H9 (cell line): ENCODE measurements at regions not wholly inside any gene's neighbourhood (a gene's known extent, or its start where the extent isn't known, plus 50 kb on each side); places are given as distances from the start of the nearest gene placed in this dataset.

Source experiments
- DNase-seq: peaks from one replicate; pipeline ENCODE4 v3.0.0-alpha.2; 2017
- H2AFZ ChIP-seq: one replicate; pipeline ENCODE4 v1.6.1; 2013; ENCODE audit warnings: mild to moderate bottlenecking, low read length, control low read depth, moderate library complexity
- H2AK5ac ChIP-seq: 2 replicates; pipeline ENCODE4 v1.6.1; 2013; ENCODE audit warnings: low read length, control low read depth, mixed read lengths; ENCODE audit not compliant: insufficient read length
- H2BK120ac ChIP-seq: one replicate; pipeline ENCODE4 v1.6.1; 2013; ENCODE audit warnings: low read depth, mild to moderate bottlenecking, low read length, control low read depth, inconsistent platforms; ENCODE audit not compliant: poor library complexity, severe bottlenecking
- H2BK12ac ChIP-seq: 2 replicates; pipeline ENCODE4 v1.6.1; 2013; ENCODE audit warnings: low read length, control low read depth, mixed read lengths, low read depth; ENCODE audit not compliant: insufficient read length
- H2BK15ac ChIP-seq: 2 replicates; pipeline ENCODE4 v1.6.1; 2013; ENCODE audit warnings: low read depth, low read length, control low read depth
- H2BK20ac ChIP-seq: one replicate; pipeline ENCODE4 v1.6.1; 2013; ENCODE audit warnings: low read depth, mild to moderate bottlenecking, low read length, control low read depth, inconsistent platforms; ENCODE audit not compliant: poor library complexity, severe bottlenecking
- H2BK5ac ChIP-seq: 2 replicates; pipeline ENCODE4 v1.6.1; 2013; ENCODE audit warnings: low read length, control low read depth, mixed read lengths; ENCODE audit not compliant: insufficient read length
- H3K14ac ChIP-seq: 2 replicates; pipeline ENCODE4 v1.6.1; 2013; ENCODE audit warnings: low read length, control low read depth; ENCODE audit not compliant: insufficient read depth
- H3K18ac ChIP-seq: 2 replicates; pipeline ENCODE4 v1.6.1; 2013; ENCODE audit warnings: low read depth, mild to moderate bottlenecking, mixed read lengths, low read length, control low read depth; ENCODE audit not compliant: insufficient read length
- H3K23ac ChIP-seq: 2 replicates; pipeline ENCODE4 v1.6.1; 2013; ENCODE audit warnings: low read length, control low read depth, mixed read lengths, low read depth; ENCODE audit not compliant: insufficient read length
- H3K23me2 ChIP-seq: 2 replicates; pipeline ENCODE4 v1.6.1; 2013; ENCODE audit warnings: low read depth, mild to moderate bottlenecking, mixed read lengths, low read length, control low read depth; ENCODE audit not compliant: insufficient read length, poor library complexity, severe bottlenecking
- H3K27ac ChIP-seq: 2 replicates; pipeline ENCODE4 v1.5.1; 2013; ENCODE audit warnings: low read length, control low read depth, mixed read lengths, low read depth; ENCODE audit not compliant: insufficient read length
- H3K27me3 ChIP-seq: 2 replicates; pipeline ENCODE4 v1.6.1; 2013; ENCODE audit warnings: low read length, control low read depth, inconsistent platforms; ENCODE audit not compliant: insufficient read depth
- H3K4ac ChIP-seq: 2 replicates; pipeline ENCODE4 v1.6.1; 2013; ENCODE audit warnings: low read depth, mild to moderate bottlenecking, control low read depth, inconsistent platforms, low read length, moderate library complexity
- H3K4me1 ChIP-seq: 2 replicates; pipeline ENCODE4 v1.6.1; 2013; ENCODE audit warnings: low read length, control low read depth, inconsistent platforms; ENCODE audit not compliant: insufficient read depth
- H3K4me2 ChIP-seq: 2 replicates; pipeline ENCODE4 v1.6.1; 2013; ENCODE audit warnings: low read length, control low read depth, mixed read lengths; ENCODE audit not compliant: insufficient read length, insufficient read depth
- H3K56ac ChIP-seq: 2 replicates; pipeline ENCODE4 v1.6.1; 2013; ENCODE audit warnings: low read depth, mild to moderate bottlenecking, mixed read lengths, low read length, control low read depth; ENCODE audit not compliant: insufficient read length
- H3K79me1 ChIP-seq: 2 replicates; pipeline ENCODE4 v1.6.1; 2013; ENCODE audit warnings: low read depth, mild to moderate bottlenecking, moderate library complexity, low read length, control low read depth, inconsistent platforms; ENCODE audit not compliant: insufficient read depth, poor library complexity, severe bottlenecking
- H3K79me2 ChIP-seq: 2 replicates; pipeline ENCODE4 v1.6.1; 2013; ENCODE audit warnings: low read length, control low read depth, inconsistent platforms; ENCODE audit not compliant: insufficient read depth
- H3K9ac ChIP-seq: 2 replicates; pipeline ENCODE4 v1.6.1; 2013; ENCODE audit warnings: low read length, control low read depth, mixed read lengths; ENCODE audit not compliant: insufficient read length; ENCODE audit errors: extremely low read depth
- H3K9me3 ChIP-seq: one replicate; pipeline ENCODE4 v1.6.1; 2013; ENCODE audit warnings: low read depth, low read length, inconsistent platforms; ENCODE audit not compliant: control insufficient read depth
- H3T11ph ChIP-seq: one replicate; pipeline ENCODE4 v1.6.1; 2013; ENCODE audit warnings: mild to moderate bottlenecking, low read length, control low read depth, inconsistent platforms
- H4K20me1 ChIP-seq: one replicate; pipeline ENCODE4 v1.6.1; 2013; ENCODE audit not compliant: control insufficient read depth, insufficient read length, insufficient read depth
- H4K5ac ChIP-seq: 2 replicates; pipeline ENCODE4 v1.6.1; 2013; ENCODE audit warnings: low read depth, mild to moderate bottlenecking, mixed read lengths, low read length, control low read depth; ENCODE audit not compliant: insufficient read length
- H4K8ac ChIP-seq: replicated peaks from 2 replicates; pipeline ENCODE4 v1.6.1; 2013; ENCODE audit warnings: low read length, control low read depth, mixed read lengths, low read depth; ENCODE audit not compliant: insufficient read length
- H4K91ac ChIP-seq: 2 replicates; pipeline ENCODE4 v1.6.1; 2013; ENCODE audit warnings: low read depth, mild to moderate bottlenecking, moderate library complexity, mixed read lengths, low read length, control low read depth; ENCODE audit not compliant: insufficient read length
- H3K27ac Mint-ChIP-seq, 3 experiments: 2 replicates in 2 of 3; 3 replicates in 1 of 3; pipeline ENCODE4 v1.8.0; 2020 to 2021; ENCODE audit warnings: mixed read lengths in 3 of 3, mild to moderate bottlenecking in 1 of 3, moderate library complexity in 1 of 3
- H3K27me3 Mint-ChIP-seq: 2 replicates; pipeline ENCODE4 v1.8.0; 2021; ENCODE audit warnings: low read depth, mild to moderate bottlenecking, moderate library complexity, mixed read lengths
- H3K36me3 Mint-ChIP-seq, 3 experiments: 2 replicates in 2 of 3; 3 replicates in 1 of 3; pipeline ENCODE4 v1.8.0; 2020 to 2021; ENCODE audit warnings: low read depth in 3 of 3, mixed read lengths in 3 of 3; ENCODE audit not compliant: insufficient read depth in 1 of 3
- H3K4me1 Mint-ChIP-seq, 2 experiments: 2 replicates each; pipeline ENCODE4 v1.8.0; 2020; ENCODE audit warnings: mixed read lengths in 2 of 2
- H3K4me3 Mint-ChIP-seq, 2 experiments: 2 replicates in 1 of 2; 3 replicates in 1 of 2; pipeline ENCODE4 v1.8.0; 2020 to 2021; ENCODE audit warnings: mild to moderate bottlenecking in 2 of 2, mixed read lengths in 2 of 2, moderate library complexity in 1 of 2
- H3K9me3 Mint-ChIP-seq, 2 experiments: 2 replicates in 1 of 2; 3 replicates in 1 of 2; pipeline ENCODE4 v1.8.0; 2020; ENCODE audit warnings: mild to moderate bottlenecking in 2 of 2, mixed read lengths in 2 of 2, moderate library complexity in 1 of 2
- CTCF ChIP-seq: fragments of 200-600 bp; sonication (generic); conservative IDR thresholded peaks from 3 replicates; pipeline ENCODE4 v1.8.0; 2021; ENCODE audit warnings: antibody characterized with exemption, mild to moderate bottlenecking
- WGBS: extraction: QIAGEN DNeasy Blood & Tissue Kit; methylation state at CpG from one replicate; pipeline ENCODE4 v1.1.7; 2013; ENCODE audit warnings: missing lambda C conversion rate, low lambda C conversion rate, mixed read lengths; ENCODE audit not compliant: insufficient read length; ENCODE audit errors: extremely low coverage; 5-methylcytosine and 5-hydroxymethylcytosine counted together

GRCh38 chr17:51381262-51381661 is 120.9 kb downstream of the UTP18 start:
- no peaks in the 10 kb centered on the region for H3K79me2 ChIP-seq
- H3T11ph ChIP-seq: no peak overlapping the region

More at GRCh38 chr17:51381262-51381661, 120.9 kb downstream of the UTP18 start:
- no peak overlapping the region for H3K4ac ChIP-seq
- H3K23me2 ChIP-seq: no peaks in the 10 kb centered on the region
- no peak overlapping the region for H3K14ac ChIP-seq
- no peak overlapping the region for H3K9ac ChIP-seq
- H2BK5ac ChIP-seq: no peak overlapping the region
- H3K27ac ChIP-seq: no peak overlapping the region
- H2AFZ ChIP-seq: no peak overlapping the region
- H2AK5ac ChIP-seq: no peak overlapping the region
- no peak overlapping the region for H4K8ac ChIP-seq
- no peaks in the 10 kb centered on the region; the same call in 1 of the 2 replicates for H3K27me3 Mint-ChIP-seq
- no peak overlapping the region for H2BK120ac ChIP-seq
- peaks cover 4% of the 10 kb centered on the region in 2 experiments; a peak in 4 of 5 replicates for H3K9me3 Mint-ChIP-seq
- H3K36me3 Mint-ChIP-seq: peaks cover 0 to 5% (median 0%) of the 10 kb centered on the region in 3 experiments; a peak in 1 of 7 replicates
- H3K18ac ChIP-seq: no peak overlapping the region
- no peak overlapping the region for H3K56ac ChIP-seq
- no peak overlapping the region for H3K4me2 ChIP-seq
- no peak overlapping the region for H3K4me3 Mint-ChIP-seq
- WGBS: no CpG with 5 or more reads among the region's 1 CpG
- no peak for DNase-seq
- H4K5ac ChIP-seq: no peak overlapping the region
- no peaks in the 10 kb centered on the region for H3K9me3 ChIP-seq
- no peak overlapping the region for H3K23ac ChIP-seq
- H3K27me3 ChIP-seq: no peaks in the 10 kb centered on the region
- H4K91ac ChIP-seq: no peak overlapping the region
- H2BK12ac ChIP-seq: no peak overlapping the region
- H3K4me1 Mint-ChIP-seq: no peaks in the 10 kb centered on the region
- no peak overlapping the region for H2BK20ac ChIP-seq
- no peaks in the 10 kb centered on the region for H4K20me1 ChIP-seq
- no peak for TF ChIP-seq CTCF
- H2BK15ac ChIP-seq: no peak overlapping the region
- no peak overlapping the region for H3K27ac Mint-ChIP-seq
- no peaks in the 10 kb centered on the region for H3K4me1 ChIP-seq
- no peaks in the 10 kb centered on the region for H3K79me1 ChIP-seq
